DMS153 treated with DMSO at 0.1 percent for 48 hours (cell line): ENCODE measurements at regions not wholly inside any gene's neighbourhood (a gene's known extent, or its start where the extent isn't known, plus 50 kb on each side); places are given as distances from the start of the nearest gene placed in this dataset.

Experiments used
- DNase-seq: peaks from one replicate; lab custom pipeline; 2025; ENCODE audit not compliant: unreplicated experiment; lab: John Stamatoyannopoulos, UW

GRCh38 chr4:114417214-114417613 is 181.4 kb upstream of the UGT8 start:
- DNase-seq: peak; percentile 31

- DNase-seq: no peak
Observed at GRCh38 chr4:114420069-114420468, 178.5 kb upstream of the UGT8 start.

- DNase-seq: no peak
Observed at GRCh38 chr4:114423582-114423981, 175.0 kb upstream of the UGT8 start.

GRCh38 chr4:114435116-114435515 is 163.5 kb upstream of the UGT8 start:
- no peak for DNase-seq

GRCh38 chr4:114442856-114443255 is 155.8 kb upstream of the UGT8 start:
- DNase-seq: no peak

GRCh38 chr4:114444211-114444610 is 154.4 kb upstream of the UGT8 start:
- no peak for DNase-seq

- peak; percentile 5 for DNase-seq
Observed at GRCh38 chr4:114447963-114448516, 150.6 kb upstream of the UGT8 start.

GRCh38 chr4:114458728-114459127 is 139.9 kb upstream of the UGT8 start:
- no peak for DNase-seq

GRCh38 chr4:114464726-114465272 is 133.8 kb upstream of the UGT8 start:
- no peak for DNase-seq

GRCh38 chr4:114465766-114466165 is 132.8 kb upstream of the UGT8 start:
- no peak for DNase-seq

GRCh38 chr4:114466299-114466698 is 132.3 kb upstream of the UGT8 start:
- peak; percentile 24 for DNase-seq

GRCh38 chr4:114472269-114473032 is 126.2 kb upstream of the UGT8 start:
- DNase-seq: no peak

- no peak for DNase-seq
Observed at GRCh38 chr4:114474188-114474800, 124.3 kb upstream of the UGT8 start.

GRCh38 chr4:114476310-114476709 is 122.3 kb upstream of the UGT8 start:
- DNase-seq: no peak

GRCh38 chr4:114479595-114479994 is 119.0 kb upstream of the UGT8 start:
- DNase-seq: peak; percentile 57

GRCh38 chr4:114481856-114482255 is 116.8 kb upstream of the UGT8 start:
- no peak for DNase-seq

- no peak for DNase-seq
Observed at GRCh38 chr4:114487101-114487500, 111.5 kb upstream of the UGT8 start.

- DNase-seq: no peak
Observed at GRCh38 chr4:114488301-114488982, 110.2 kb upstream of the UGT8 start.

- DNase-seq: no peak
Observed at GRCh38 chr4:114494246-114494803, 104.3 kb upstream of the UGT8 start.

GRCh38 chr4:114495471-114495928 is 103.1 kb upstream of the UGT8 start:
- DNase-seq: no peak

- no peak for DNase-seq
Observed at GRCh38 chr4:114497116-114497515, 101.5 kb upstream of the UGT8 start.
